ENCODE measurements at regions not wholly inside any gene's neighbourhood (a gene's known extent, or its start where the extent isn't known, plus 50 kb on each side); places are given as distances from the start of the nearest gene placed in this dataset.

DNA sequence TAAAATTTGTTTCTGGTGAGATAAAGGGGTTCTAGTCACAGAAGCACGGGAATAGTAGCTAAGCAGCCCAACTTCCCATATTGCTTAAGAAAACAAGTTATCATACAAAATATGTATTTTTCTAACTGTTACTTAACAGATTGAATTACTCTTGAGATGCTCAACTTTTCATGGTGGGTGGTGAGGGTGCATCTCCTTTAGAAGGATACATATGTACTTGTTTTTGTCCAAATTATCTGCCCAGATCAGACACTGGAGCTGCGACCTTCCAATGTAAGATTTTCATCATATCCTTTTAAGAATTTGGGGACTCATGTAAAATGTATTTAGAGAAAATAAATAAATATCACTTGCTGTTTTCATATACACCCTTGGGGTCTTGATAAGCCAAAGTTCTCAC, 252.2 kb upstream of the SOX2 start:
- H3K4me1 ChIP-seq (ENCODE audit: insufficient read depth, low read length), result no peaks in the 10 kb centered on the region
- TF ChIP-seq, protein P1, sequence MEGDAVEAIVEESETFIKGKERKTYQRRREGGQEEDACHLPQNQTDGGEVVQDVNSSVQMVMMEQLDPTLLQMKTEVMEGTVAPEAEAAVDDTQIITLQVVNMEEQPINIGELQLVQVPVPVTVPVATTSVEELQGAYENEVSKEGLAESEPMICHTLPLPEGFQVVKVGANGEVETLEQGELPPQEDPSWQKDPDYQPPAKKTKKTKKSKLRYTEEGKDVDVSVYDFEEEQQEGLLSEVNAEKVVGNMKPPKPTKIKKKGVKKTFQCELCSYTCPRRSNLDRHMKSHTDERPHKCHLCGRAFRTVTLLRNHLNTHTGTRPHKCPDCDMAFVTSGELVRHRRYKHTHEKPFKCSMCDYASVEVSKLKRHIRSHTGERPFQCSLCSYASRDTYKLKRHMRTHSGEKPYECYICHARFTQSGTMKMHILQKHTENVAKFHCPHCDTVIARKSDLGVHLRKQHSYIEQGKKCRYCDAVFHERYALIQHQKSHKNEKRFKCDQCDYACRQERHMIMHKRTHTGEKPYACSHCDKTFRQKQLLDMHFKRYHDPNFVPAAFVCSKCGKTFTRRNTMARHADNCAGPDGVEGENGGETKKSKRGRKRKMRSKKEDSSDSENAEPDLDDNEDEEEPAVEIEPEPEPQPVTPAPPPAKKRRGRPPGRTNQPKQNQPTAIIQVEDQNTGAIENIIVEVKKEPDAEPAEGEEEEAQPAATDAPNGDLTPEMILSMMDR (IDR thresholded peaks at IDR 0.05; ENCODE audit: borderline replicate concordance, extremely low read depth, low read length, poor library complexity, severe bottlenecking), result no peak
- no peak for TF ChIP-seq EZH2 (IDR thresholded peaks at IDR 0.05; ENCODE audit: borderline replicate concordance, low read depth, low read length, severe bottlenecking)
- no peaks in the 10 kb centered on the region for H3K27me3 ChIP-seq (ENCODE audit: insufficient read depth, low read length, poor library complexity)
- no peak overlapping the region for H3K9ac ChIP-seq (ENCODE audit: low read depth, low read length)
- H3K79me2 ChIP-seq (ENCODE audit: insufficient read depth, low read length), result no peaks in the 10 kb centered on the region
- no peak overlapping the region for H3K27ac ChIP-seq (ENCODE audit: low read length)
- H3K4me3 ChIP-seq (ENCODE audit: low read depth in 1 of 2, low read length in 2 of 2), result no peak overlapping the region
- DNase-seq (no peak), ATAC-seq (ENCODE audit: insufficient read depth, low read depth) (no peak)
- no peaks in the 10 kb centered on the region for H3K36me3 ChIP-seq (ENCODE audit: insufficient read depth, low read length)
- H3K9me3 ChIP-seq (ENCODE audit: insufficient read depth, low read length, severe bottlenecking), result no peaks in the 10 kb centered on the region
- no peaks in the 10 kb centered on the region for H4K20me1 ChIP-seq (ENCODE audit: insufficient read depth, low read length)
- no peak overlapping the region for H3K4me2 ChIP-seq (ENCODE audit: insufficient read depth, low read length)
- H2AFZ ChIP-seq (ENCODE audit: low read depth, low read length), result no peak overlapping the region

DNA sequence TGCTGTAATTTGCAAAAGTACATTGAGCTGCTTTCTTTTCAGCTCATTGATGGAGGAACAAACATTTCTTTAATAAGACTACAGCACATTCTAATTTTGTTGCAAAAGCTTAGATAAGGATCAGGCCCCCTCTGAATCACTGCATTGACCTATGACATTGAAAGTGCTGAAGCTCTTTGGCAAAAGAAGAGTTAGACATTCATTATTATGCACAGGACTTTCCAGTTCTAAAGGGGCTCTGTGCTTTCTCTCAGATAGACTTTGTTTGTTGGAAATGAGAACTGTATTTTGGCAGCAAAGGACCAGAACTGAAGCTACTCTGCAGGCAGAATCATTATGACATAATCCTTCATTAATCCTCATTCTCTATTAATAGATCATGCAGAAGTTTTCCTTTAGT, 252.9 kb upstream of the SOX2 start:
- Histone ChIP-seq H3K9me3 (ENCODE audit: insufficient read depth, low read length, severe bottlenecking) (no peaks in the 10 kb centered on the region), H3K27ac (ENCODE audit: low read length) (no peak overlapping the region), H3K9ac (ENCODE audit: low read depth, low read length) (no peak overlapping the region), H4K20me1 (ENCODE audit: insufficient read depth, low read length) (no peaks in the 10 kb centered on the region), H3K4me2 (ENCODE audit: insufficient read depth, low read length) (no peak overlapping the region), H3K27me3 (ENCODE audit: insufficient read depth, low read length, poor library complexity) (no peaks in the 10 kb centered on the region), H2AFZ (ENCODE audit: low read depth, low read length) (no peak overlapping the region), H3K4me3 (ENCODE audit: low read depth in 1 of 2, low read length in 2 of 2) (no peak overlapping the region), H3K79me2 (ENCODE audit: insufficient read depth, low read length) (no peaks in the 10 kb centered on the region), H3K4me1 (ENCODE audit: insufficient read depth, low read length) (no peaks in the 10 kb centered on the region), H3K36me3 (ENCODE audit: insufficient read depth, low read length) (no peaks in the 10 kb centered on the region)
- ATAC-seq (ENCODE audit: insufficient read depth, low read depth) (no peak), DNase-seq (no peak)
- TF ChIP-seq, protein P1 (IDR thresholded peaks at IDR 0.05; ENCODE audit: borderline replicate concordance, extremely low read depth, low read length, poor library complexity, severe bottlenecking), result no peak
- TF ChIP-seq EZH2 (IDR thresholded peaks at IDR 0.05; ENCODE audit: borderline replicate concordance, low read depth, low read length, severe bottlenecking), result no peak

DNA sequence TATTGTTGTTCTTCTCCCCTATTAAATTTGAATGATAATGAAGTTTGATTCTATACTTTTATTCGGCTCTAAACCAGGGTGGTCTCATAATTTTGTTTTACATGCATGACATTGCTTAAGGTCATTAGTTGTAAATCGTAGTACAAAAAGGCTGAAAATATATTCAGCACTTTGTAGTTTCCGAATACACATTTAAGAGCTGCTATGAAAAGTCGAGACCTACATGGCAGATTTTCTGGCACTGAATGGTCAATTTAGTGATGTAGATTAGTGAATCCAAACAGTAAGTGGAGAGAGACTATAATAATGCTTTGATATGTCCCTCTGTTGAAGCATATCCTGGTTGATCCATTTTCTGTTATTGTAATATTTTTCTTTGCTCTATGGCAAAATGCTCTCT, 254.0 kb upstream of the SOX2 start:
- no peaks in the 10 kb centered on the region for H3K4me1 ChIP-seq (ENCODE audit: insufficient read depth, low read length)
- H3K36me3 ChIP-seq (ENCODE audit: insufficient read depth, low read length), result no peaks in the 10 kb centered on the region
- no peaks in the 10 kb centered on the region for H3K9me3 ChIP-seq (ENCODE audit: insufficient read depth, low read length, severe bottlenecking)
- no peak overlapping the region for H3K4me2 ChIP-seq (ENCODE audit: insufficient read depth, low read length)
- H4K20me1 ChIP-seq (ENCODE audit: insufficient read depth, low read length), result no peaks in the 10 kb centered on the region
- no peak overlapping the region for H2AFZ ChIP-seq (ENCODE audit: low read depth, low read length)
- no peaks in the 10 kb centered on the region for H3K27me3 ChIP-seq (ENCODE audit: insufficient read depth, low read length, poor library complexity)
- ATAC-seq (ENCODE audit: insufficient read depth, low read depth), result no peak
- H3K27ac ChIP-seq (ENCODE audit: low read length), result no peak overlapping the region
- no peak overlapping the region for H3K9ac ChIP-seq (ENCODE audit: low read depth, low read length)
- TF ChIP-seq, protein P1 (IDR thresholded peaks at IDR 0.05; ENCODE audit: borderline replicate concordance, extremely low read depth, low read length, poor library complexity, severe bottlenecking), result no peak
- TF ChIP-seq EZH2 (IDR thresholded peaks at IDR 0.05; ENCODE audit: borderline replicate concordance, low read depth, low read length, severe bottlenecking), result no peak
- no peak for DNase-seq
- H3K4me3 ChIP-seq (ENCODE audit: low read depth in 1 of 2, low read length in 2 of 2), result no peak overlapping the region
- no peaks in the 10 kb centered on the region for H3K79me2 ChIP-seq (ENCODE audit: insufficient read depth, low read length)

DNA sequence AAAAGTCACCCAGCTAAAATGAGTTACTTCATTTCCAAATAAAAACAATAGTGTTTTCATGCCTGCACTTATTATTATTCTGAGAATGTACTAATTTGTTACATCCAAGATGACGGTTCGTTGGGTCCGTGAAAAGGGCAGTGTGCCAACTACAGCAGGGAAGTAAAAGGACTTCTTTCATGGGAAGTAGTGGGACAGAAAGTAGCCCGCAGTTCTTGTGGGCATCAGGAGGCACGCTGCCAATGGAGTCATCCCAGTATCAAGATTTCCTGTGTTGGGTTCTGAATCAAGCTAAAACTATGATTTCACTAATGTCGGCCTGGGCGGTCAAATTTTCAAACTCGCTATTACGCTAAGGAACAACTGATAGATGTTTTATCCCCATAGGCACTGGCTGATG, 254.5 kb upstream of the SOX2 start:
- H3K27me3 ChIP-seq (ENCODE audit: insufficient read depth, low read length, poor library complexity), result no peaks in the 10 kb centered on the region
- no peaks in the 10 kb centered on the region for H3K9me3 ChIP-seq (ENCODE audit: insufficient read depth, low read length, severe bottlenecking)
- H3K9ac ChIP-seq (ENCODE audit: low read depth, low read length), result no peak overlapping the region
- DNase-seq (no peak), ATAC-seq (ENCODE audit: insufficient read depth, low read depth) (no peak)
- no peak overlapping the region for H3K4me3 ChIP-seq (ENCODE audit: low read depth in 1 of 2, low read length in 2 of 2)
- H3K36me3 ChIP-seq (ENCODE audit: insufficient read depth, low read length), result no peaks in the 10 kb centered on the region
- H4K20me1 ChIP-seq (ENCODE audit: insufficient read depth, low read length), result no peaks in the 10 kb centered on the region
- H3K79me2 ChIP-seq (ENCODE audit: insufficient read depth, low read length), result no peaks in the 10 kb centered on the region
- no peak overlapping the region for H3K27ac ChIP-seq (ENCODE audit: low read length)
- no peak overlapping the region for H3K4me2 ChIP-seq (ENCODE audit: insufficient read depth, low read length)
- TF ChIP-seq, protein P1 (IDR thresholded peaks at IDR 0.05; ENCODE audit: borderline replicate concordance, extremely low read depth, low read length, poor library complexity, severe bottlenecking), result no peak
- TF ChIP-seq EZH2 (IDR thresholded peaks at IDR 0.05; ENCODE audit: borderline replicate concordance, low read depth, low read length, severe bottlenecking), result no peak
- no peak overlapping the region for H2AFZ ChIP-seq (ENCODE audit: low read depth, low read length)
- no peaks in the 10 kb centered on the region for H3K4me1 ChIP-seq (ENCODE audit: insufficient read depth, low read length)
